Adrenal gland (tissue), 5 donors: ENCODE measurements at regions not wholly inside any gene's neighbourhood (a gene's known extent, or its start where the extent isn't known, plus 50 kb on each side); places are given as distances from the start of the nearest gene placed in this dataset.
"Not testable (repeated sequence)": the region's sequence is repeated elsewhere in the genome, so short reads cannot be mapped to it uniquely, and the experiment has no call there.

ENCODE experiments used
- CTCF ChIP-seq, 6 experiments: fragments of 450-650 bp in 4 of 6; fragments of 200-600 bp in 2 of 6; sonication (generic) in 1 of 6; IDR thresholded peaks; 1 replicate in 5 of 6; 2 replicates in 1 of 6; pipeline versions ENCODE4 v1.5.1 to v1.8.0; 2016 to 2021; ENCODE audit warnings: antibody characterized with exemption in 6 of 6, mild to moderate bottlenecking in 2 of 6, moderate library complexity in 1 of 6
- POLR2A ChIP-seq, 2 donors: fragments of 450-650 bp; IDR thresholded peaks; one replicate each; pipeline ENCODE4 v1.6.1; 2017; ENCODE audit warnings: antibody characterized with exemption in 2 of 2, mild to moderate bottlenecking in 2 of 2, moderate library complexity in 1 of 2
- donor health status: DM: no; HTN: no; CAD: no.

GRCh38 chr7:66506703-66507102 is 122.0 kb upstream of the KCTD7 start:
- not testable (repeated sequence) for TF ChIP-seq CTCF, POLR2A (IDR thresholded peaks at IDR 0.05)
